HepG2 (cell line): ENCODE measurements at regions not wholly inside any gene's neighbourhood (a gene's known extent, or its start where the extent isn't known, plus 50 kb on each side); places are given as distances from the start of the nearest gene placed in this dataset.

Experiments used
- ATAC-seq: fragments of 200-7000 bp; cut with Tn5 transposase; 3 replicates; pipeline ENCODE4 v1.9.1; 2020; ENCODE audit warnings: mild to moderate bottlenecking, moderate library complexity
- BruUV-seq: library from RNA; stranded (reverse); fragments of 400-500 nt; replicated peaks from 2 replicates; lab custom pipeline; 2021; lab: Mats Ljungman, UMichigan
- CTCF ChIA-PET: fragments of 300-600 bp; formaldehyde crosslinking; extraction: SDS; loops from one replicate; lab custom pipeline; 2021; ENCODE audit warnings: low total read pairs, inconsistent platforms, low intra/inter-chr PET ratio; lab: Yijun Ruan, JAX
- POLR2A ChIA-PET: fragments of 350-600 bp; sonication (Branson Sonifier 250); formaldehyde crosslinking; loops from one replicate; lab custom pipeline; 2020; ENCODE audit warnings: antibody characterized with exemption, inconsistent platforms; lab: Yijun Ruan, JAX
- DNase-seq: peaks from one replicate; pipeline ENCODE4 v3.0.0-alpha.2; 2015; ENCODE audit warnings: low spot score
- FAIRE-seq: peaks from 3 replicates; lab custom pipeline; 2011; peaks lifted over from hg19 to GRCh38; lab: Jason Lieb, UNC
- H2AFZ ChIP-seq: one replicate; pipeline ENCODE4 v1.6.1; 2011; ENCODE audit warnings: low read length, inconsistent platforms
- H3K27ac ChIP-seq: fragments of 300-600 bp; 3 replicates; pipeline ENCODE4 v1.8.0; 2011; ENCODE audit warnings: mixed run types, mild to moderate bottlenecking, mixed read lengths, low read length, inconsistent platforms; ENCODE audit not compliant: insufficient read depth; ENCODE audit errors: extremely low read length
- H3K27me3 ChIP-seq, 2 experiments: fragments of 200-600 bp in 1 of 2; 2 replicates in 1 of 2; 3 replicates in 1 of 2; pipeline versions ENCODE4 v1.6.0 to v1.8.0; 2011; ENCODE audit warnings: low read length in 2 of 2, mild to moderate bottlenecking in 2 of 2, moderate library complexity in 2 of 2, inconsistent platforms in 1 of 2; ENCODE audit not compliant: insufficient read depth in 2 of 2, control insufficient read depth in 1 of 2
- H3K36me3 ChIP-seq, 2 experiments: fragments of 200-600 bp in 1 of 2; replicated peaks in 1 of 2; 2 replicates in 1 of 2; 3 replicates in 1 of 2; pipeline versions ENCODE4 v1.5.1 to v1.8.0; 2011; ENCODE audit warnings: low read length in 2 of 2, inconsistent platforms in 1 of 2; ENCODE audit not compliant: insufficient read depth in 2 of 2, control insufficient read depth in 1 of 2
- H3K4me1 ChIP-seq: 2 replicates; pipeline ENCODE4 v1.5.1; 2012; ENCODE audit warnings: low read length, inconsistent platforms; ENCODE audit not compliant: insufficient read depth
- H3K4me2 ChIP-seq: 2 replicates; pipeline ENCODE4 v1.6.0; 2011; ENCODE audit warnings: low read depth, low read length, inconsistent platforms
- H3K4me3 ChIP-seq, 3 experiments: fragments of 200-600 bp in 1 of 3; sonication (generic), shearing (Covaris generic) in 1 of 3; replicated peaks in 1 of 3; 2 replicates each; pipeline ENCODE4 v1.5.1; 2011 to 2016; ENCODE audit warnings: low read length in 3 of 3, inconsistent platforms in 2 of 3, low read depth in 2 of 3, mild to moderate bottlenecking in 2 of 3, control low read depth in 1 of 3, mixed read lengths in 1 of 3; ENCODE audit not compliant: insufficient read depth in 1 of 3
- H3K79me2 ChIP-seq: one replicate; pipeline ENCODE4 v1.6.1; 2011; ENCODE audit warnings: low read length, inconsistent platforms; ENCODE audit not compliant: insufficient read depth
- H3K9ac ChIP-seq: 2 replicates; pipeline ENCODE4 v1.6.0; 2011; ENCODE audit warnings: mild to moderate bottlenecking, low read depth, low read length, inconsistent platforms; ENCODE audit not compliant: insufficient read depth
- H3K9me3 ChIP-seq: 2 replicates; pipeline ENCODE4 v1.5.1; 2012; ENCODE audit warnings: mild to moderate bottlenecking, low read length
- H4K20me1 ChIP-seq: 2 replicates; pipeline ENCODE4 v1.6.0; 2011; ENCODE audit warnings: inconsistent platforms, mild to moderate bottlenecking, low read length, moderate library complexity; ENCODE audit not compliant: insufficient read depth
- FOXP1 ChIP-seq, 2 experiments: fragments of 450-650 bp in 1 of 2; IDR thresholded peaks; 2 replicates each; pipeline ENCODE4 v1.6.1; 2017 to 2018; ENCODE audit warnings: antibody characterized with exemption in 1 of 2
- HNRNPK ChIP-seq: fragments of 200-400 bp; formaldehyde crosslinking; IDR thresholded peaks from 2 replicates; pipeline ENCODE4 v1.6.1; 2018; ENCODE audit warnings: low read length, low read depth, moderate library complexity, mild to moderate bottlenecking; ENCODE audit not compliant: poor library complexity, severe bottlenecking
- NAIF1 ChIP-seq: sonication (generic); formaldehyde crosslinking; IDR thresholded peaks from 2 replicates; pipeline ENCODE4 v1.5.0; 2020; ENCODE audit warnings: mild to moderate bottlenecking, missing genetic modification reagents, borderline replicate concordance
- POLR2G ChIP-seq: fragments of 200-400 bp; formaldehyde crosslinking; IDR thresholded peaks from 2 replicates; pipeline ENCODE4 v1.6.1; 2018; ENCODE audit warnings: mild to moderate bottlenecking, low read depth, low read length, moderate library complexity
- PPARG ChIP-seq: conservative IDR thresholded peaks from 2 replicates; pipeline ENCODE4 v1.6.1; 2016; ENCODE audit warnings: missing biosample characterization, missing genetic modification reagents
- SIN3B ChIP-seq: fragments of 150-350 bp; IDR thresholded peaks from 2 replicates; pipeline ENCODE4 v1.6.1; 2014; ENCODE audit warnings: low read length
- TIGD3 ChIP-seq: sonication (generic); formaldehyde crosslinking; IDR thresholded peaks from 2 replicates; pipeline ENCODE4 v1.5.1; 2020; ENCODE audit warnings: mild to moderate bottlenecking, missing genetic modification reagents, borderline replicate concordance
- YEATS2 ChIP-seq: sonication (generic); formaldehyde crosslinking; IDR thresholded peaks from 2 replicates; pipeline ENCODE4 v1.4.0; 2020; ENCODE audit warnings: missing genetic modification reagents, borderline replicate concordance
- ZBTB7A ChIP-seq: sonication (generic); formaldehyde crosslinking; IDR thresholded peaks from 2 replicates; pipeline ENCODE4 v1.8.0; 2022; ENCODE audit warnings: mild to moderate bottlenecking, missing genetic modification reagents
- ZBTB7B ChIP-seq: sonication (generic); formaldehyde crosslinking; IDR thresholded peaks from 2 replicates; pipeline ENCODE4 v1.4.0; 2020; ENCODE audit warnings: missing genetic modification reagents
- ZNF10 ChIP-seq: sonication (generic); formaldehyde crosslinking; IDR thresholded peaks from 2 replicates; pipeline ENCODE4 v1.4.0; 2020; ENCODE audit warnings: mild to moderate bottlenecking, low read depth, missing genetic modification reagents, borderline replicate concordance
- ZNF564 ChIP-seq: sonication (generic); formaldehyde crosslinking; IDR thresholded peaks from 2 replicates; pipeline ENCODE4 v1.8.1; 2023; ENCODE audit warnings: mild to moderate bottlenecking, missing genetic modification reagents
- ZNF703 ChIP-seq: sonication (generic); formaldehyde crosslinking; IDR thresholded peaks from 2 replicates; pipeline ENCODE4 v1.5.1; 2020; ENCODE audit warnings: missing genetic modification reagents, mild to moderate bottlenecking, moderate library complexity, borderline replicate concordance
- ZNF720 ChIP-seq: sonication (generic); formaldehyde crosslinking; IDR thresholded peaks from 2 replicates; pipeline ENCODE4 v1.4.0; 2020; ENCODE audit warnings: missing genetic modification reagents
- ZNF780A ChIP-seq: sonication (generic); formaldehyde crosslinking; IDR thresholded peaks from 2 replicates; pipeline ENCODE4 v1.8.0; 2022; ENCODE audit warnings: mild to moderate bottlenecking, missing genetic modification reagents, moderate library complexity
- ZSCAN25 ChIP-seq: sonication (generic); formaldehyde crosslinking; IDR thresholded peaks from 2 replicates; pipeline ENCODE4 v1.8.0; 2022; ENCODE audit warnings: mild to moderate bottlenecking, missing genetic modification reagents
- WGBS: methylation state at CpG from one replicate; pipeline ENCODE4 v1.1.6; 2017; ENCODE audit warnings: low lambda C conversion rate; 5-methylcytosine and 5-hydroxymethylcytosine counted together
- in situ Hi-C: cut with HindIII; loops from 2 replicates; pipeline ENCODE4 v1.10.0; 2017; ENCODE audit warnings: low pct_unique_long_range_greater_than_20kb; ENCODE audit not compliant: extremely low pct_ligation_motif_present
- intact Hi-C: fragments of 100-400 bp; cut with micrococcal nuclease; formaldehyde crosslinking; loops from one replicate; pipeline ENCODE4 v1.10.0; 2022; ENCODE audit not compliant: unreplicated experiment
- TF ChIP-seq, protein P1 (sequence below): sonication (generic); formaldehyde crosslinking; IDR thresholded peaks from 2 replicates; pipeline ENCODE4 v1.8.1; 2023; ENCODE audit warnings: mild to moderate bottlenecking, missing genetic modification reagents, borderline replicate concordance
- TF ChIP-seq, protein P2 (sequence below): sonication (generic); formaldehyde crosslinking; IDR thresholded peaks from 2 replicates; pipeline ENCODE4 v1.4.0; 2020; ENCODE audit warnings: missing genetic modification reagents, borderline replicate concordance

GRCh38 chr22:26887456-26887855, 230.1 kb downstream of the MIAT start:
- H3K27me3 ChIP-seq, result peaks cover under 1 to 7% of the 10 kb centered on the region in 2 experiments; a peak in 3 of 5 replicates

GRCh38 chr22:26887916-26888315, 230.5 kb downstream of the MIAT start:
- FAIRE-seq, result no peak
- Histone ChIP-seq H4K20me1 (no peaks in the 10 kb centered on the region), H3K4me1 (0 out of 2 replicates have a peak, but pooled peaks cover 5% of the 10 kb centered on the region), H2AFZ (no peak overlapping the region), H3K4me3 (no peak overlapping the region), H3K79me2 (no peaks in the 10 kb centered on the region), H3K27ac (no peak overlapping the region), H3K27me3 (peaks cover 3 to 9% of the 10 kb centered on the region in 2 experiments; a peak in 3 of 5 replicates), H3K9ac (no peak overlapping the region), H3K9me3 (no peaks in the 10 kb centered on the region), H3K4me2 (no peak overlapping the region), H3K36me3 (no peaks in the 10 kb centered on the region)
- WGBS, result 33% methylated on average over 4 of the region's 4 CpGs
- no TSS peak for BruUV-seq
- intact Hi-C loops, result no loop called here
- POLR2A ChIA-PET, result no interaction called here
- DNase-seq, result no peak
- ATAC-seq, result no peak
- in situ Hi-C loops, result no loop called here
- CTCF ChIA-PET, result no interaction called here
- TF ChIP-seq, protein P1, sequence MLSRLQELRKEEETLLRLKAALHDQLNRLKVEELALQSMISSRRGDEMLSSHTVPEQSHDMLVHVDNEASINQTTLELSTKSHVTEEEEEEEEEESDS (CRISPR knock-in tag), result no peak
- no peak for TF ChIP-seq ZNF703 (CRISPR knock-in tag)
- no peak for TF ChIP-seq ZBTB7B (CRISPR knock-in tag)
- no peak for TF ChIP-seq ZNF564 (CRISPR knock-in tag)
- no peak for TF ChIP-seq ZBTB7A (CRISPR knock-in tag)
- TF ChIP-seq PPARG, result no peak
- TF ChIP-seq YEATS2 (CRISPR knock-in tag), result no peak
- TF ChIP-seq, protein P2, sequence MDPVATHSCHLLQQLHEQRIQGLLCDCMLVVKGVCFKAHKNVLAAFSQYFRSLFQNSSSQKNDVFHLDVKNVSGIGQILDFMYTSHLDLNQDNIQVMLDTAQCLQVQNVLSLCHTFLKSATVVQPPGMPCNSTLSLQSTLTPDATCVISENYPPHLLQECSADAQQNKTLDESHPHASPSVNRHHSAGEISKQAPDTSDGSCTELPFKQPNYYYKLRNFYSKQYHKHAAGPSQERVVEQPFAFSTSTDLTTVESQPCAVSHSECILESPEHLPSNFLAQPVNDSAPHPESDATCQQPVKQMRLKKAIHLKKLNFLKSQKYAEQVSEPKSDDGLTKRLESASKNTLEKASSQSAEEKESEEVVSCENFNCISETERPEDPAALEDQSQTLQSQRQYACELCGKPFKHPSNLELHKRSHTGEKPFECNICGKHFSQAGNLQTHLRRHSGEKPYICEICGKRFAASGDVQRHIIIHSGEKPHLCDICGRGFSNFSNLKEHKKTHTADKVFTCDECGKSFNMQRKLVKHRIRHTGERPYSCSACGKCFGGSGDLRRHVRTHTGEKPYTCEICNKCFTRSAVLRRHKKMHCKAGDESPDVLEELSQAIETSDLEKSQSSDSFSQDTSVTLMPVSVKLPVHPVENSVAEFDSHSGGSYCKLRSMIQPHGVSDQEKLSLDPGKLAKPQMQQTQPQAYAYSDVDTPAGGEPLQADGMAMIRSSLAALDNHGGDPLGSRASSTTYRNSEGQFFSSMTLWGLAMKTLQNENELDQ (CRISPR knock-in tag), result no peak
- TF ChIP-seq POLR2G, result no peak
- TF ChIP-seq FOXP1 (IDR thresholded peaks at IDR 0.05), result no peak
- TF ChIP-seq FOXP1 (CRISPR knock-in tag; IDR thresholded peaks at IDR 0.05), result no peak
- TF ChIP-seq NAIF1 (CRISPR knock-in tag), result no peak

More at GRCh38 chr22:26887456-26887855, 230.1 kb downstream of the MIAT start:
- Histone ChIP-seq H3K4me2 (no peak overlapping the region), H3K9ac (no peak overlapping the region), H4K20me1 (no peaks in the 10 kb centered on the region), H3K4me1 (0 out of 2 replicates have a peak, but pooled peaks cover 5% of the 10 kb centered on the region), H3K9me3 (no peaks in the 10 kb centered on the region), H3K4me3 (no peak overlapping the region), H2AFZ (no peak overlapping the region), H3K27ac (no peak overlapping the region), H3K79me2 (no peaks in the 10 kb centered on the region), H3K36me3 (no peaks in the 10 kb centered on the region)
- no peak for DNase-seq
- intact Hi-C loops (no loop called here), in situ Hi-C loops (no loop called here)
- no peak for FAIRE-seq
- 66% methylated on average over 6 of the region's 6 CpGs for WGBS
- BruUV-seq, result no TSS peak
- CTCF ChIA-PET, result no interaction called here
- POLR2A ChIA-PET, result no interaction called here
- no peak for ATAC-seq
- TF ChIP-seq ZNF720 (CRISPR knock-in tag), result no peak
- TF ChIP-seq SIN3B, result no peak
- no peak for TF ChIP-seq ZSCAN25 (CRISPR knock-in tag)
- no peak for TF ChIP-seq TIGD3 (CRISPR knock-in tag)
- TF ChIP-seq ZNF780A (CRISPR knock-in tag), result no peak
- TF ChIP-seq ZNF10, result no peak
- no peak for TF ChIP-seq HNRNPK
